Kidney (tissue), 13 donors: ENCODE measurements at regions not wholly inside any gene's neighbourhood (a gene's known extent, or its start where the extent isn't known, plus 50 kb on each side); places are given as distances from the start of the nearest gene placed in this dataset.
A peak's percentile ranks its signal among the peaks of the same experiment; 100 is the strongest.

Source experiments
- DNase-seq, 5 donors: peaks; one replicate each; pipeline ENCODE4 v3.0.0-alpha.2; 2013 to 2020
- FAIRE-seq: peaks from 2 replicates; lab custom pipeline; 2012; peaks lifted over from hg19 to GRCh38; lab: Jason Lieb, UNC
- H3K27ac ChIP-seq, 2 donors: one replicate each; pipeline ENCODE4 v1.7.0; 2013; ENCODE audit warnings: low read depth in 2 of 2, low read length in 2 of 2, inconsistent platforms in 1 of 2
- H3K27me3 ChIP-seq: one replicate; pipeline ENCODE4 v1.7.1; 2013; ENCODE audit warnings: low read length, inconsistent platforms; ENCODE audit not compliant: control insufficient read depth, insufficient read depth
- H3K36me3 ChIP-seq, 3 donors: one replicate each; pipeline versions ENCODE4 v1.7.0 to v1.7.1; 2013; ENCODE audit warnings: low read length in 3 of 3, control low read depth in 1 of 3, inconsistent platforms in 1 of 3; ENCODE audit not compliant: insufficient read depth in 3 of 3, control insufficient read depth in 2 of 3
- H3K4me1 ChIP-seq, 3 donors: one replicate each; pipeline versions ENCODE4 v1.7.0 to v1.7.1; 2013; ENCODE audit warnings: low read length in 3 of 3, inconsistent platforms in 1 of 3, low read depth in 1 of 3; ENCODE audit not compliant: control insufficient read depth in 2 of 3, insufficient read depth in 2 of 3
- H3K4me3 ChIP-seq, 3 donors: one replicate each; pipeline versions ENCODE4 v1.7.0 to v1.8.1; 2013; ENCODE audit warnings: low read length in 3 of 3, control low read depth in 1 of 3, inconsistent platforms in 1 of 3
- H3K9ac ChIP-seq, 3 donors: one replicate each; pipeline versions ENCODE4 v1.7.0 to v1.7.1; 2013; ENCODE audit warnings: low read length in 3 of 3, control low read depth in 1 of 3, inconsistent platforms in 1 of 3
- H3K9me3 ChIP-seq, 3 donors: one replicate each; pipeline versions ENCODE4 v1.7.0 to v1.7.1; 2013; ENCODE audit warnings: low read length in 3 of 3, control low read depth in 1 of 3, inconsistent platforms in 1 of 3; ENCODE audit not compliant: control insufficient read depth in 2 of 3, insufficient read depth in 1 of 3
- intact Hi-C: fragments of 100-400 bp; cut with DNase I; formaldehyde crosslinking; loops from one replicate; pipeline ENCODE4 v1.11.1; 2022
- TF ChIP-seq, protein P1 (sequence below): IDR thresholded peaks from 3 replicates; pipeline ENCODE4 v1.5.1; 2012; ENCODE audit warnings: mild to moderate bottlenecking, moderate library complexity, borderline replicate concordance; ENCODE audit not compliant: insufficient read depth; ENCODE audit errors: extremely low read depth
- donor health status: control.
- donor health status: control.
- donor health status: control.
- donor health status: control.
- donor health status: control.
- donor health status: DM: yes; HTN: yes; CAD: no.
- donor health status: Normal renal cell carcinoma (clear cell type).

DNA sequence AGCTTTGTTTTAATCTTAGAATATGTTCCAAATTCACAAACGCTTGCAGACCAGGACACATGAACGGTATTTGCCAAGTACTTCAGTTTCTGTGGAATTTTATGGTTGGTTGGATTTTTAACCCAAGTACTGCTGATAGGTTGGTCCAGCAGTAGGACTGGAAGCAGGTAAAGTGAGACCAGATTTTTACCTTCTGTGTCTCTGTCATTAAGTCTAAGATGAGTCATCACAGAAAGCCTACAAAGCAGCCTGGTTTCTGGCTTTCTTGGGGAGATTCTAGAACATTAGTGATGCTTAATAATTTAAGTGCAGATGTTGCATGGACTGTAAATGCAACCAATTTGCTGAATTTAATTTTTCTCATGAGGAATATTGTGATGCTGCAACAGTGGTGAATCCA lies 100.5 kb downstream of the SCG2 start:
- Histone ChIP-seq H3K27me3 (no peaks in the 10 kb centered on the region), H3K9me3 (no peaks in the 10 kb centered on the region), H3K27ac (no peak overlapping the region), H3K4me3 (no peak overlapping the region), H3K4me1 (peaks cover 0 to 7% (median 0%) of the 10 kb centered on the region in 3 donors), H3K36me3 (no peaks in the 10 kb centered on the region), H3K9ac (no peak overlapping the region)
- DNase-seq = peak in 2 of 5 donors; percentile 19 to 20
- no peak for FAIRE-seq
- TF ChIP-seq, protein P1, sequence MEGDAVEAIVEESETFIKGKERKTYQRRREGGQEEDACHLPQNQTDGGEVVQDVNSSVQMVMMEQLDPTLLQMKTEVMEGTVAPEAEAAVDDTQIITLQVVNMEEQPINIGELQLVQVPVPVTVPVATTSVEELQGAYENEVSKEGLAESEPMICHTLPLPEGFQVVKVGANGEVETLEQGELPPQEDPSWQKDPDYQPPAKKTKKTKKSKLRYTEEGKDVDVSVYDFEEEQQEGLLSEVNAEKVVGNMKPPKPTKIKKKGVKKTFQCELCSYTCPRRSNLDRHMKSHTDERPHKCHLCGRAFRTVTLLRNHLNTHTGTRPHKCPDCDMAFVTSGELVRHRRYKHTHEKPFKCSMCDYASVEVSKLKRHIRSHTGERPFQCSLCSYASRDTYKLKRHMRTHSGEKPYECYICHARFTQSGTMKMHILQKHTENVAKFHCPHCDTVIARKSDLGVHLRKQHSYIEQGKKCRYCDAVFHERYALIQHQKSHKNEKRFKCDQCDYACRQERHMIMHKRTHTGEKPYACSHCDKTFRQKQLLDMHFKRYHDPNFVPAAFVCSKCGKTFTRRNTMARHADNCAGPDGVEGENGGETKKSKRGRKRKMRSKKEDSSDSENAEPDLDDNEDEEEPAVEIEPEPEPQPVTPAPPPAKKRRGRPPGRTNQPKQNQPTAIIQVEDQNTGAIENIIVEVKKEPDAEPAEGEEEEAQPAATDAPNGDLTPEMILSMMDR = no peak
- intact Hi-C loops = no loop called here

DNA sequence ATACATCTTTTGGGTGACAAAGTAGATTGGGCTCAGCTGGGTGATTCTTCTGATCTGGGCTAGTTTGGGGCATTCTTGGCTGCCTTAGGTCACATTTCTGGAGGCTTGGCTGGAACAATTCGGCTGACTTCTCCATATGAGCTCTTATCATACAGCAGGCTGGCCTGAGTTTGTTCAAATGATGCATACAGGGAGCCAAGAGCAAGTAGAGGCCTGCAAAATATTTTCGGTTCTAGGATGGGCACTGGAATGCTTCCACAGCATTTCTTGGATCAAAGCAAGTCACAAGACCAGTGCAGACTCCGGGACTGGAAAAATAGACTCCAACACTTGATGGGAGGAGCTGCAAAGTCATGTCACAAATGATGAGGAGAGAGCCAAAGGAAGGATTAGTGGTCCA lies 98.4 kb downstream of the SCG2 start:
- FAIRE-seq = no peak
- peaks cover 0 to 7% (median 0%) of the 10 kb centered on the region in 3 donors for H3K4me1 ChIP-seq
- TF ChIP-seq, protein P1 = no peak
- H3K27me3 ChIP-seq = no peaks in the 10 kb centered on the region
- no peak overlapping the region for H3K4me3 ChIP-seq
- H3K9me3 ChIP-seq = no peaks in the 10 kb centered on the region
- intact Hi-C loops = no loop called here
- H3K36me3 ChIP-seq = no peaks in the 10 kb centered on the region
- no peak for DNase-seq
- no peak overlapping the region for H3K9ac ChIP-seq
- H3K27ac ChIP-seq = no peak overlapping the region

DNA sequence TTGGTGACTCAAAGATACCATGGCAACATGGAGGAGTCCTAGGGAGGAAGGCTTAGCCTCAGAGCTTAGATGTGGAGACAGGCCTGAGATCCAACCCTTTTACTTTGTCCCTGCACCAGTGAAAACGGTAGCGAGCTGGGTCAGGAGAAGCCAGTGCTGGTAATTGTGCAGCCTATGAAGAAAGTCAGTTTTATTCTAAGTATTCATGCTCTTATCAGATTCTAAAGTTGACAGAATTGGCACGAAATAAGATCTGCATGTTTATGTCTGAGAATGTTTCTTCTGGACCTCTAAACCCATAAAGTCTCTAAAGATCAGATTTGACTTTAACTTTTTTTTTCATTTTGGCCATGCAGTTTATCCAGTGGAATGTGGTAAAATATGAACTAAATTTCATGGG lies 93.8 kb downstream of the SCG2 start:
- intact Hi-C loops = no loop called here
- Histone ChIP-seq H3K36me3 (no peaks in the 10 kb centered on the region), H3K4me3 (no peak overlapping the region), H3K9me3 (no peaks in the 10 kb centered on the region), H3K27ac (no peak overlapping the region), H3K4me1 (peaks cover 0 to 5% (median 0%) of the 10 kb centered on the region in 3 donors), H3K27me3 (no peaks in the 10 kb centered on the region), H3K9ac (no peak overlapping the region)
- TF ChIP-seq, protein P1 = no peak
- FAIRE-seq (no peak), DNase-seq (peak in 1 of 5 donors; percentile 14)

DNA sequence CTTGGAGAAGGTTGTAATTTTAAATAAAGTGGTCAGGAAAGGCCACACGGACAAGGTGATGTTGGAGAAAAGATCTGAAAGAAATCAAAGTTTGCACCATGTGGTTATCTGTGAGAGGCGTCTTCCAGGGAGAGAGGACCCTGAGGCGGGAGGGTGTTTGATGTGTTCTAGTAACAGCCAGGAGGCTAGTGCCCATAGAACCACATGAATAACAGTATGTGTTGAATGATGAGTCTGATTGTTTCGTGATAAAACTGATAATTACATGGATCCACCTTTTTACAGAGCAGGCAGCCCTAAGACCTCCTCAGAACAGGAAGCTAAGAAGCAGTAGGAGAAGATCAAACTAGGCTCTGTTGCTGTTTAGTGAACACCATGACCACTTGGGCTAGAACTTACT lies 91.4 kb downstream of the SCG2 start:
- TF ChIP-seq, protein P1 = no peak
- FAIRE-seq (no peak), DNase-seq (no peak)
- Histone ChIP-seq H3K4me1 (peaks cover 0 to 5% (median 0%) of the 10 kb centered on the region in 3 donors), H3K9ac (no peak overlapping the region), H3K27ac (no peak overlapping the region), H3K9me3 (no peaks in the 10 kb centered on the region), H3K4me3 (no peak overlapping the region), H3K36me3 (no peaks in the 10 kb centered on the region), H3K27me3 (no peaks in the 10 kb centered on the region)
- intact Hi-C loops = no loop called here
